ENCODE measurements at regions not wholly inside any gene's neighbourhood (a gene's known extent, or its start where the extent isn't known, plus 50 kb on each side); places are given as distances from the start of the nearest gene placed in this dataset.

DNA sequence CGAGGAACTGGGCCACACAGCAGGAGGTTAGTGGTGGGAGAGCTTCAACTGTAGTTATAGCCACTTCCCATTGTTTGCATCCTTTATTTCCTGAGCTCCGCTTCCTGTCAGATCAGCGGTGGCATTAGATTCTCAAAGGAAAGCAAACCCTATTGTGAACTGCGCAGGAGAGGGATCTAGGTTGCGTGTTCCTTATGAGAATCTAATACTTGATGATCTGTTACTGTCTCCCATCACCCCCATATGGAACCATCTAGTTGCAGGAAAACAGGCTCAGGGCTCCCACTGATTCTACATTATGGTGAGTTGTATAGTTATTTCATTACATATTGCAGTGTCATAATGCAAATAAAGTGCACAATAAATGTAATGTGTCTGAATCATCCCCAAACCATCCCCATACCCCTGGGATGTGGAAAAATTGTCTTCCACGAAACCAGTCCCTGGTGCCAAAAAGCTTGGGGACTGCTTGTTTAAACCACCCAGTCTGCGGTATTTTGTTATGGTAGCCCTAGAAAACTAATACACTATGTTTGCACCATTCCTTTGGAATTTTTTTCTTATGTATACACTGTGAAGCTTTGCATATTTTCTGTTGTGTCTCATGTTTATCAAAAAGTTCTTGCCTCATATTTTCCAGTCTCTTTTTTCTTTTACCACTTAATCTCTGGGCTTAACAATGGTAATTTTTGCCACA lies 136.6 kb upstream of the IVNS1ABP start:
- no peaks in the 10 kb centered on the region for H3K9me3 ChIP-seq (ENCODE audit: insufficient read depth, low read depth, low read length)
- H3K9ac ChIP-seq (ENCODE audit: low read depth, low read length), result no peak overlapping the region
- no peaks in the 10 kb centered on the region for H3K4me1 ChIP-seq (ENCODE audit: insufficient read depth, low read length)
- H3K36me3 ChIP-seq (ENCODE audit: insufficient read depth, low read depth, low read length), result no peaks in the 10 kb centered on the region
- no peak overlapping the region for H3K27ac ChIP-seq (ENCODE audit: low read length)
- H3K4me3 ChIP-seq (ENCODE audit: low read length), result no peak overlapping the region
- no peaks in the 10 kb centered on the region for H3K27me3 ChIP-seq (ENCODE audit: insufficient read depth, low read length)

DNA sequence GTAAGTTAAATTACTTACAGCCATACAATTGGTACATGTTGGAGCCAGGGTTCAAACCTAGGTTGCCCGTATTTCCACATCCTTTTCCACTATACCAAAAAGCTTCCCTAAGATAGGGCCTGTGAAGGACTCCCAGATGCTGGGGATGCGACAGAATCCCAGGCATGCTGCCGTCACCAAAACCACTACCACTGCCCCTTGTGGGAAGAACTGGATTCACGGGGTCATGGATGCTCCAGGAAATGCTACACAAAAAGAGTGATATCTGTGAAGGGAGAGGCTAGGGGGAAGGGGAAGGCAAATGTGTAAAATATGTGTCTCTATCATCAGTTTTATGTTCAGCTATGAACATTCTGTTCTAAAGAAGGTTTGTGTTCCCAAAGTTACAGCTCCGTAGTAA lies 133.9 kb upstream of the IVNS1ABP start:
- Histone ChIP-seq H3K4me1 (ENCODE audit: insufficient read depth, low read length) (no peaks in the 10 kb centered on the region), H3K9ac (ENCODE audit: low read depth, low read length) (no peak overlapping the region), H3K27ac (ENCODE audit: low read length) (no peak overlapping the region), H3K36me3 (ENCODE audit: insufficient read depth, low read depth, low read length) (no peaks in the 10 kb centered on the region), H3K9me3 (ENCODE audit: insufficient read depth, low read depth, low read length) (no peaks in the 10 kb centered on the region), H3K4me3 (ENCODE audit: low read length) (no peak overlapping the region), H3K27me3 (ENCODE audit: insufficient read depth, low read length) (no peaks in the 10 kb centered on the region)

DNA sequence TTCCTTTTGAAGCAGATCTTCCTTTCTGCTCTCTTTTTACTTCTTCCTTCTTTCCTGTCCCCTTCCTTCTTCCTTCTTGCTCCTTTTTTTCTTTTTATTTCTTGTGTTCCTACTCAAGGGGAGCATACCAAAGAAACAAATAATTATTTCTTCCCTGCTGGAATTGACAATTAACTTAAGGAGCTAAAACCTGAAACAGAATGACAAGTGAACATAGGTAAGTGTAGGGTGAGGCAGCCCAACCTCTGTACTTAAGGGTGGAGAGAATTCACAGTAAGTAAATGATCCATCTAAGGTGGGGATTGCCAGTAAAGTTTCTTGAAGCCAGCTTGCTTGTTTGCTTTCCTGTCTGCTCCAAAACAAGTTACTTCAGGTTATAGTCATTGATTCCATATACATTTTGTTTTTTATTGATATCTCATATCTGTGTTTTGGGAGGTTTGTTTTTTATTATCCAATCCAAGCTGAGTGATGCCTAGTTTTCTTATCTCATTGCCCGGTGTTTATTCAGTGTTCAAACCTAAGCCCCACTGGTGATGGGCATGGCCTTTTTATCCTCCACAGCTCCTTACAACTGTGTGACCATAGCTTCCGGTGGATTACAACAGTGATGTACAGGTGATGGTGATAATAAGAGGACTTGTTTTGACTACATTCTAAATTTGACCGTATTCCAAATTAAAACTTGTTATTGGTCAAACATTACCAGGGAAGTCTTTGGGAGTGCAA lies 133.2 kb upstream of the IVNS1ABP start:
- H3K9ac ChIP-seq (ENCODE audit: low read depth, low read length), result no peak overlapping the region
- no peaks in the 10 kb centered on the region for H3K36me3 ChIP-seq (ENCODE audit: insufficient read depth, low read depth, low read length)
- no peak overlapping the region for H3K27ac ChIP-seq (ENCODE audit: low read length)
- no peaks in the 10 kb centered on the region for H3K27me3 ChIP-seq (ENCODE audit: insufficient read depth, low read length)
- H3K4me3 ChIP-seq (ENCODE audit: low read length), result no peak overlapping the region
- no peaks in the 10 kb centered on the region for H3K4me1 ChIP-seq (ENCODE audit: insufficient read depth, low read length)
- no peaks in the 10 kb centered on the region for H3K9me3 ChIP-seq (ENCODE audit: insufficient read depth, low read depth, low read length)

DNA sequence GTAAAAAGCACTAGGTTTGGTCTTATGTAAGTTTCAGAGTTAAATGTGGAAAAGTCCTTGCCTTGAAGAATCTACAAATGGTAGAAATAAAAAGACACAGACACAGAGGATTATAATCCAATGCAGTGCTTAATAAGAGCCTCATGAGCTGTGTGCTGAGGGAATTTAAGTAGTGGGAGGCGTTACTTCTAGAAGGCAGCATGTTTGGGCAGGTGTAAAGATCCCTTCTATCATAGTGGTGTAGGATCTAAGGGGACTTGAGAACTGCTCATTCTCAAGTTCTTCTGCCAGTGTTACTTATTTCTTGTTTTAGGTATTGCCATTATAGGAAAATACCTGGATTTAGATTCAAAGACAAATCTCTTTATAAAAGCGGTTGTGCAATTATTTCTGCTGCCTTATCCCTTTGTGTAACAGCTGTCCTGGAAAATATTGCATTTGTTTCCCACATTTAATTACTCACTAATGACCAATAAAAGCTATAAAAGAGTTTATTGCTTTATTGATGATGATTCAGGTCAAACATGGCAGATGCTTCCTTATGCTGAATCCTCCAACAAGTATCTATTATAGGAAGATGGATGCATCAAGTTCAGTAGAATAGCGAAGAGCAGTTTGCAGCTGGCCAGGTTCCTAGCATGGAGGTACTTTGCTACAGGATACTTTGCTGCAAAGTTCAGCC lies 132.5 kb upstream of the IVNS1ABP start:
- Histone ChIP-seq H3K4me3 (ENCODE audit: low read length) (no peak overlapping the region), H3K36me3 (ENCODE audit: insufficient read depth, low read depth, low read length) (no peaks in the 10 kb centered on the region), H3K27ac (ENCODE audit: low read length) (no peak overlapping the region)

DNA sequence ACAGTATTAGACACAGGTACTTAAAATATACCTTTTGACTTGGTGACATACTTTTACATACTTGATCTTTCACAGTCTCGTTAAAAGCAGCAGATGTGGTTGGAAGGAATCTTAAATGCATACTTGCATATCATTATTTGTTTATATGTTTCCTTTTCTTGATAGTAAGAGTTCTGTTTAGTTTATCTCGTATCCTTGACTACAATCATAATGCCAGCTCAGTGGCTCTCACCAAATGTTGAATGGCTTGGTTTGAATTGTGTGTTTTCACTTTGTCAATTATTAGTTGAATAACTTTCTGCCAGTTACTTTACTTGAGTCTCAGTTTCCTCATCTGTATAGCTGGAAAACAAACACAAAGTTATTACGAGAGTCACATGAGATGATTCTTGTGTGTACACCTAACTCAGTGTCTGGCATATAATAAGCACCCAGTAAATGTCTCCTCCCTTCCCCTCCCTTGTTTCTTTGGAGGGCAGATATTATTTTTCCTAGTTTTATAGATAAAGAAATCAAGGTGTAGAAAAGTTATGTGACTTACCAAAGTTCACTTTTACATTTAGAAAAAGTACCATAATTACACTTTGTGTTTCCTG lies 131.6 kb upstream of the IVNS1ABP start:
- no peaks in the 10 kb centered on the region for H3K4me1 ChIP-seq (ENCODE audit: insufficient read depth, low read length)
- H3K36me3 ChIP-seq (ENCODE audit: insufficient read depth, low read depth, low read length), result no peaks in the 10 kb centered on the region
- no peak overlapping the region for H3K9ac ChIP-seq (ENCODE audit: low read depth, low read length)
- no peaks in the 10 kb centered on the region for H3K27me3 ChIP-seq (ENCODE audit: insufficient read depth, low read length)
- no peak overlapping the region for H3K4me3 ChIP-seq (ENCODE audit: low read length)
- H3K9me3 ChIP-seq (ENCODE audit: insufficient read depth, low read depth, low read length), result no peaks in the 10 kb centered on the region
- no peak overlapping the region for H3K27ac ChIP-seq (ENCODE audit: low read length)

More for the DNA sequence above, 132.5 kb upstream of the IVNS1ABP start:
- Histone ChIP-seq H3K9me3 (ENCODE audit: insufficient read depth, low read depth, low read length) (no peaks in the 10 kb centered on the region), H3K4me1 (ENCODE audit: insufficient read depth, low read length) (no peaks in the 10 kb centered on the region), H3K9ac (ENCODE audit: low read depth, low read length) (no peak overlapping the region), H3K27me3 (ENCODE audit: insufficient read depth, low read length) (no peaks in the 10 kb centered on the region)

DNA sequence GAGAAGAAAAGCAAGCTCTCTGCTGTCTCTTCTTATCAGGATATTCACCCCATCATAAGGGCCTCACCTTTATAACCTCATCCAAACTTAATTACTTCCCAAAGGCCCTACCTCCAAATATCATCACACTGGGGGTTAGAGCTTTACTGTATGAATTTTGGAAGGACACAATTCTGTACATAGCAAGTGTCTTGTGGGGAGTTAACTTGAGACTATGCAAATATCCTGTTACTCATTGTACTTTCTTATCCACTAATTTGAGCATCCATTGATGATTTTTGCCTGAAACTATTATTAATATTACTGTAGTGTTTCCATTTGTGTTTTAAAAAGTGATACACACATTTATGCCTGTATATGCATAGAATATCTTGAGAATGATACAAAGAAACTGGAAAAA lies 129.1 kb upstream of the IVNS1ABP start:
- Histone ChIP-seq H3K4me1 (ENCODE audit: insufficient read depth, low read length) (no peaks in the 10 kb centered on the region), H3K27me3 (ENCODE audit: insufficient read depth, low read length) (no peaks in the 10 kb centered on the region), H3K9me3 (ENCODE audit: insufficient read depth, low read depth, low read length) (no peaks in the 10 kb centered on the region), H3K9ac (ENCODE audit: low read depth, low read length) (no peak overlapping the region), H3K36me3 (ENCODE audit: insufficient read depth, low read depth, low read length) (no peaks in the 10 kb centered on the region), H3K27ac (ENCODE audit: low read length) (no peak overlapping the region), H3K4me3 (ENCODE audit: low read length) (no peak overlapping the region)

DNA sequence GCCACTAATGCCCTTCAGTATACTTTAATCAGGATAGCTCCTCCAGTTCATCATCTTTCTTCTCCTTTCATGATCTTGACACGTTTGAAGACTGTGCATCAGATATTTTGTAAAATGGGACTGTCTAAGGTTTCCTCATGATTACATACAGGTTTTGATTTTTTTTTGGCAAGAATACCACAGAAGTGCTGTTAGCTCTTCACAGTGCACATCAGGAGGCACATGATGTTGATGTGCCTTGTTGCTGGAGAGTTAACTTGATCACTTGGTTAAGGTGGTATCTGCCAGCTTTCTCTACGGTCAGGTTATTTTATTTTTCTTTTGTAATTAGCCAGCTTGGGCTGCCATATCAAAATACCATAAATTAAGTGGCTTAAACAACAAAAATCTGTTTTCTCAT lies 128.6 kb upstream of the IVNS1ABP start:
- Histone ChIP-seq H3K4me3 (ENCODE audit: low read length) (no peak overlapping the region), H3K27me3 (ENCODE audit: insufficient read depth, low read length) (no peaks in the 10 kb centered on the region), H3K9ac (ENCODE audit: low read depth, low read length) (no peak overlapping the region), H3K27ac (ENCODE audit: low read length) (no peak overlapping the region), H3K4me1 (ENCODE audit: insufficient read depth, low read length) (no peaks in the 10 kb centered on the region), H3K36me3 (ENCODE audit: insufficient read depth, low read depth, low read length) (no peaks in the 10 kb centered on the region), H3K9me3 (ENCODE audit: insufficient read depth, low read depth, low read length) (no peaks in the 10 kb centered on the region)

DNA sequence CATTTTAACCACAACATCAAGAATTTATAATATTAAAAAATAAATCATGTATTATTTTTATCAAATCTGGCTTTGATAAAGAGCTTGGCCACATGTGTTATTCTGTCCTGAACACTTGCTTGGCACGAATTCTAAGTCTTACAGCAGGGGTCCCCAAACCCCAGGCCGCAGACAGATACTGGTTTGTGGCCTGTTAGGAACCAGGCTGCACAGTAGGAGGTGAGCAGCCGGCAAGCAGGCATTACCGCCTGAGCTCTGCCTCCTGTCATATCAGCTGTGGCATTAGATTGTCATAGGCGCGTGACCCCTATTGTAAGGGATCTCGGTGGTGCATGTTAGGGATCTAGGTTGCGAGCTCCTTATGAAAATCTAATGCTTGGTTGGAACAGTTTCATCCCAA lies 127.6 kb upstream of the IVNS1ABP start:
- Histone ChIP-seq H3K36me3 (ENCODE audit: insufficient read depth, low read depth, low read length) (no peaks in the 10 kb centered on the region), H3K9ac (ENCODE audit: low read depth, low read length) (no peak overlapping the region), H3K4me3 (ENCODE audit: low read length) (no peak overlapping the region), H3K27me3 (ENCODE audit: insufficient read depth, low read length) (no peaks in the 10 kb centered on the region), H3K27ac (ENCODE audit: low read length) (no peak overlapping the region), H3K9me3 (ENCODE audit: insufficient read depth, low read depth, low read length) (no peaks in the 10 kb centered on the region), H3K4me1 (ENCODE audit: insufficient read depth, low read length) (no peaks in the 10 kb centered on the region)

DNA sequence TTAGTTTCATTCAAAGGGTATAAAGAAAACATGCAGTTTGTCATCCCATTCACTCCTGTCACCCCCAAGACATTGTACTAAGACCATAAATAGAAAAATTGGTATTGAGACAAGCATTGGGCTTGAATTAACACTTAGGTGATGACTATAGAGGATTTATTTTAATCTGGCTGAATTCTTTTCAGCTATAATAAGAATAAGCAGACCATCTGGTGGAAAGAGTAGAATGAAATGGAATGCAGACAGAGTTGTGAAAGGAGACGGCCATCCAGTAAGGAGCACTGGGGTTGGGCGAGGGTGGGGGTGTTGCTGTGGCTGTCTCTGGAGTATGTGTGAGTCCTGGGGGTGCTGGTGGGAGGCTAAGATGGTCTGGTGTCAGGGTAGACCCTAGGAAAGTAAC lies 125.0 kb upstream of the IVNS1ABP start:
- no peak overlapping the region for H3K4me3 ChIP-seq (ENCODE audit: low read length)
- no peaks in the 10 kb centered on the region for H3K36me3 ChIP-seq (ENCODE audit: insufficient read depth, low read depth, low read length)
- H3K9me3 ChIP-seq (ENCODE audit: insufficient read depth, low read depth, low read length), result no peaks in the 10 kb centered on the region
- H3K9ac ChIP-seq (ENCODE audit: low read depth, low read length), result no peak overlapping the region
- no peaks in the 10 kb centered on the region for H3K27me3 ChIP-seq (ENCODE audit: insufficient read depth, low read length)
- H3K4me1 ChIP-seq (ENCODE audit: insufficient read depth, low read length), result no peaks in the 10 kb centered on the region
- no peak overlapping the region for H3K27ac ChIP-seq (ENCODE audit: low read length)

DNA sequence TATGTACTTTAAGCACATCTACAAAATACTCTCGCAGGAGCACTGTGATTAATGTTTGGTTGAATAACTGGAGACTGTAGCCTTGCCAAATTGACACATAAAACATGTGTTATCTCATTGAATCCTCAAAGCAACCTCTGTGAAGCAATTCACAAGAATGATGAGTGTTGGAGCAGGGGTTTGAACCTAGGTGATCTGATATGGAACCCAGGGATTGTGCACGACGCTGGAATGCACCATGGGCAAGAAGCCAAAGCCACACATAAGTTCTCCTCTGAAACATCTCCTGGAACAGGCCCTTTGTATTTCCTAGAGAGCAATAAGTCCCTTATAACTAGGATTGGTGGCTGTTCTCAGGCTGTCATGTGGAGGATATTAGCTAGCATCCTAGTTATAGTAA lies 124.6 kb upstream of the IVNS1ABP start:
- no peaks in the 10 kb centered on the region for H3K36me3 ChIP-seq (ENCODE audit: insufficient read depth, low read depth, low read length)
- H3K4me1 ChIP-seq (ENCODE audit: insufficient read depth, low read length), result no peaks in the 10 kb centered on the region
- no peaks in the 10 kb centered on the region for H3K27me3 ChIP-seq (ENCODE audit: insufficient read depth, low read length)
- H3K27ac ChIP-seq (ENCODE audit: low read length), result no peak overlapping the region
- no peak overlapping the region for H3K4me3 ChIP-seq (ENCODE audit: low read length)
- no peaks in the 10 kb centered on the region for H3K9me3 ChIP-seq (ENCODE audit: insufficient read depth, low read depth, low read length)
- H3K9ac ChIP-seq (ENCODE audit: low read depth, low read length), result no peak overlapping the region

DNA sequence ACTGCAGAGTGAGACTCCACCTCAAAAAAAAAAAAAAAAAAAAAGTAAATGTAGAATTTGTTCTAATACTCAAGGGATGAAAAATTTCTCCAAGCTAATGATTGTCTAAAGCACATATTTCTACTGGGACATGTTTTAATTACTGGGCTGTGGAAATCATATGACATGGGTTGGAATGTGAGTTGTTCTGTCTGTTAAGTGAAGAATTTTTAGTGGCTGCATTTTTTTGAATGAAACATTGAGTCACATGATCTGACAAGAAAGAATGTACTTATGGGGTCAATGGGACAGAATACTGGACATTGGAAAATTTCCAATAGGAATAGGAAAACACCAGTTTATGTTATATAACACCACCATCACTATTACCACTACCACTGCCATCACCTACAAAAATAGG lies 123.8 kb upstream of the IVNS1ABP start:
- Histone ChIP-seq H3K27me3 (ENCODE audit: insufficient read depth, low read length) (no peaks in the 10 kb centered on the region), H3K9me3 (ENCODE audit: insufficient read depth, low read depth, low read length) (no peaks in the 10 kb centered on the region), H3K27ac (ENCODE audit: low read length) (no peak overlapping the region)

More for the DNA sequence above, 123.8 kb upstream of the IVNS1ABP start:
- Histone ChIP-seq H3K36me3 (ENCODE audit: insufficient read depth, low read depth, low read length) (no peaks in the 10 kb centered on the region), H3K4me3 (ENCODE audit: low read length) (no peak overlapping the region), H3K4me1 (ENCODE audit: insufficient read depth, low read length) (no peaks in the 10 kb centered on the region), H3K9ac (ENCODE audit: low read depth, low read length) (no peak overlapping the region)
